ENCODE measurements at regions not wholly inside any gene's neighbourhood (a gene's known extent, or its start where the extent isn't known, plus 50 kb on each side); places are given as distances from the start of the nearest gene placed in this dataset.

DNA sequence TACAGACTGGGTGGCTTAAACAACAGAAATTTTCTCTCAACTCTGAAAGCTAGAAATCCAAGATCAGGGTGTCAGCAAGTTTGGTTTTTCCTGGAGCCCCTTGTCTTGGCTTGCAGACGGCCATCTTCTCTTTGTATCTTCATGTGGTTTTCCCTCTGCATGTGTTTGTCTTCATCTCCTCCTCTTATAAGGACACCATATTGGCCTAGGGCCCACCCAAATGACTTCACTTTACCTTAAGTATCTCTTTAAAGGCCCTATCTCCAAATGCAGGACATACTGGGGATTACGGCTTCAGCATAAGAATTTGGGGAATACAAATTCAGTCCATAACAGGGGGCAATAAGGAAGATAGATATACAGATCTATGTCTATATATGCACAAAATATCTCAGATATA is 187.9 kb downstream of the MTCL1 start:
- Histone ChIP-seq H3K4me3 (ENCODE audit: low read depth in 2 of 2, low read length in 2 of 2) (no peak overlapping the region), H3K4me1 (ENCODE audit: control insufficient read depth, insufficient read depth, low read length) (peaks cover 5% of the 10 kb centered on the region; the same call in 1 of the 2 replicates), H3K27ac (ENCODE audit: low read length) (0 out of 2 replicates have a peak overlapping the region, but pooled peaks have one; percentile 5), H3K27me3 (ENCODE audit: control insufficient read depth, insufficient read depth, low read length) (no peaks in the 10 kb centered on the region), H3K36me3 (ENCODE audit: control insufficient read depth, insufficient read depth, low read length) (no peaks in the 10 kb centered on the region), H3K9me3 (ENCODE audit: control insufficient read depth, insufficient read depth, low read depth, low read length) (peaks cover 10% of the 10 kb centered on the region; the same call in 1 of the 2 replicates)
- in situ Hi-C loops (cut with HindIII; ENCODE audit: low pct_unique_long_range_greater_than_20kb, low sequenced_read_pairs) (no loop called here), intact Hi-C loops (cut with micrococcal nuclease; ENCODE audit: unreplicated experiment) (no loop called here)
- ATAC-seq (no peak), DNase-seq (ENCODE audit: low read depth, low spot score) (no peak)
- TF ChIP-seq TCF7L2 (IDR thresholded peaks at IDR 0.05; ENCODE audit: low read depth, low read length), result no peak
- TF ChIP-seq POLR2AphosphoS5 (IDR thresholded peaks at IDR 0.05; ENCODE audit: low read depth, low read length), result no peak
- no peak for TF ChIP-seq CTCF (IDR thresholded peaks at IDR 0.05)
- ChIA-PET CTCF (no interaction called here), POLR2A (no interaction called here)
- no TSS peak for BruUV-seq (replicated peaks)

DNA sequence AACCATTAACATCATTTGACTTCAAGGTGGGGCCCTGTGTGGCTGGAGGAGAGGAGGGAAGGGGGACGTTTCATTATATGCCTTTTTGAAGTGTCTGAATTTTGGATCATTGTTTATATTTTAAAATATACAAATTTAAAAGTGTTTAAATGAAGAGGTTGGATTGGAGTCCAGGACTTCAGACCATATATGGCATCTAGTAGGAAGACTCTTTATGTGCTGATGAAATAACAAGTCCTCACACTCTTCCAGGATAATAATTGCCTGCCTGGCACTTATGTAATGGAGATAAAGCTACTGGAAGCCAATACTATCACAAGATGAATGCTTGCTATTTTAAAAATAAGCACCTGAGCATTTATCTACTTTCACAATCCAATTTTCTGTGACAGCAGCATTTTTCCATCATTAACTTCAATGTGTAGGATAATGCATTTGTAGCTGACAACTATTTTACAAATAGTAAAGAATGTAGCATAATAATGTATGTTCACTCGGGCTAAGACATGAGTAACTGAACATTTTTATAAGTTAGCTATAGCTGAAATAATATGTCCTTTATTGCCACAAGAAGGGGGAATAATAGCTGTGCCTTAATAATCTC is 188.4 kb downstream of the MTCL1 start:
- DNase-seq (ENCODE audit: low read depth, low spot score), result no peak
- no peak for ATAC-seq
- intact Hi-C loops (cut with micrococcal nuclease; ENCODE audit: unreplicated experiment), result no loop called here
- Histone ChIP-seq H3K9me3 (ENCODE audit: control insufficient read depth, insufficient read depth, low read depth, low read length) (peaks cover 10% of the 10 kb centered on the region; the same call in 1 of the 2 replicates), H3K27ac (ENCODE audit: low read length) (no peak overlapping the region), H3K4me3 (ENCODE audit: low read depth in 2 of 2, low read length in 2 of 2) (no peak overlapping the region), H3K4me1 (ENCODE audit: control insufficient read depth, insufficient read depth, low read length) (peaks cover 5% of the 10 kb centered on the region; the same call in 1 of the 2 replicates), H3K27me3 (ENCODE audit: control insufficient read depth, insufficient read depth, low read length) (no peaks in the 10 kb centered on the region), H3K36me3 (ENCODE audit: control insufficient read depth, insufficient read depth, low read length) (no peaks in the 10 kb centered on the region)
- no TSS peak for BruUV-seq (replicated peaks)
- TF ChIP-seq SIN3A (IDR thresholded peaks at IDR 0.05; ENCODE audit: borderline replicate concordance, insufficient read depth, low read depth, low read length) (no peak), POLR2AphosphoS5 (IDR thresholded peaks at IDR 0.05; ENCODE audit: low read depth, low read length) (no peak), REST (IDR thresholded peaks at IDR 0.05; ENCODE audit: insufficient read depth in 1 of 2, low read depth in 2 of 2, low read length in 1 of 2) (no peak), TCF7L2 (IDR thresholded peaks at IDR 0.05; ENCODE audit: low read depth, low read length) (no peak), CTCF (IDR thresholded peaks at IDR 0.05) (no peak)
- in situ Hi-C loops (cut with HindIII; ENCODE audit: low pct_unique_long_range_greater_than_20kb, low sequenced_read_pairs), result no loop called here
- CTCF ChIA-PET, result no interaction called here
- POLR2A ChIA-PET, result no interaction called here

All from Panc1 (cell line).